ENCODE measurements at regions not wholly inside any gene's neighbourhood (a gene's known extent, or its start where the extent isn't known, plus 50 kb on each side); places are given as distances from the start of the nearest gene placed in this dataset.

DNA sequence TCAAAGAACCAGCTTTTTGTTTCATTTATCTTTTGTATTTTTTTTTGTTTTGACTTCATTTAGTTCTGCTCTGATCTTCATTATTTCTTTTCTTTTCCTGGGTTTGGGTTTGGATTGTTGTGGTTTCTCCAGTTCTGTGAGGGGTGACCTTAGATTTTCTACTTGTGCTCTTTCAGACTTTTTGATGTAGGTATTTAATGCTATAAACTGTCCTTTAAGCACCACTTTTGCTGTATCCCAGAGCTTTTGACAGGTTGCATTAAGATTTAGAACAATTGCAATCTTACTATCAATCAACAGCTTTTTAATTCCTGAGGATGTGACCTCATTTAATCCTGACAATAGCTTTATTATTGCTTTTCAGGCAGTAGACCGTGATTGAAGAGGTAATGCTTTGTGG is 94.3 kb downstream of the ZNF280B start:
- Histone ChIP-seq H4K91ac (replicated peaks; ENCODE audit: insufficient read length, low read length) (no peak overlapping the region), H3K79me1 (ENCODE audit: low read depth, low read length) (no peaks in the 10 kb centered on the region), H3K36me3 (ENCODE audit: control insufficient read depth in 2 of 4, insufficient read depth in 4 of 4, low read length in 3 of 4) (no peaks in the 10 kb centered on the region), H2AFZ (ENCODE audit: low read length) (no peak overlapping the region), H3K56ac (replicated peaks; ENCODE audit: insufficient read length, low read depth, low read length) (no peak overlapping the region), H3K27me3 (replicated peaks in 1 of 4; ENCODE audit: control insufficient read depth in 3 of 4, extremely low read depth in 1 of 4, insufficient read depth in 3 of 4, low read length in 3 of 4) (peaks cover 61 to 99% (median 97%) of the 10 kb centered on the region in 4 experiments), H3K27ac (ENCODE audit: low read depth, low read length) (no peak overlapping the region), H4K8ac (ENCODE audit: extremely low read depth, insufficient read depth, low read length) (no peak overlapping the region), H3K23me2 (ENCODE audit: low read depth, low read length) (no peaks in the 10 kb centered on the region), H2BK12ac (ENCODE audit: low read depth, low read length) (no peak overlapping the region), H3K14ac (ENCODE audit: insufficient read length) (no peak overlapping the region), H3K4me3 (ENCODE audit: extremely low read depth in 1 of 4, insufficient read depth in 2 of 4, low read depth in 3 of 4, low read length in 4 of 4) (no peak overlapping the region), H4K5ac (ENCODE audit: insufficient read length, low read depth, low read length) (no peak overlapping the region), H4K20me1 (replicated peaks in 1 of 2; ENCODE audit: control insufficient read depth in 1 of 2, insufficient read depth in 2 of 2, low read length in 2 of 2) (peaks cover 0 to 3% of the 10 kb centered on the region in 2 experiments), H3K23ac (ENCODE audit: insufficient read length) (no peak overlapping the region), H2BK5ac (ENCODE audit: low read depth, low read length) (no peak overlapping the region), H3K79me2 (ENCODE audit: control insufficient read depth in 1 of 2, insufficient read depth in 2 of 2, low read length in 2 of 2) (no peaks in the 10 kb centered on the region), H3K18ac (ENCODE audit: extremely low read depth, low read length) (no peak overlapping the region), H3K9me3 (ENCODE audit: insufficient read depth in 2 of 2, low read depth in 1 of 2, low read length in 1 of 2) (no peaks in the 10 kb centered on the region), H2BK20ac (ENCODE audit: low read length) (no peak overlapping the region), H3K4ac (replicated peaks; ENCODE audit: insufficient read length, low read depth, low read length) (no peak overlapping the region), H2BK15ac (ENCODE audit: low read length) (no peak overlapping the region), H2BK120ac (replicated peaks; ENCODE audit: low read depth, low read length) (no peak overlapping the region), H3K4me1 (replicated peaks in 1 of 4; ENCODE audit: control insufficient read depth in 3 of 4, insufficient read depth in 4 of 4, low read length in 3 of 4) (no peaks in the 10 kb centered on the region), H3K4me2 (ENCODE audit: insufficient read depth in 1 of 2, low read depth in 2 of 2, low read length in 2 of 2) (no peak overlapping the region), H2AK5ac (ENCODE audit: low read depth, low read length) (no peak overlapping the region), H3K9ac (replicated peaks in 1 of 4; ENCODE audit: extremely low read depth in 1 of 4, low read depth in 3 of 4, low read length in 3 of 4) (no peak overlapping the region)
- FAIRE-seq: no peak
- ChIA-PET CTCF (ENCODE audit: partially characterized antibody) (interaction anchor here (0.7 to 2.5 kb wide), 8 partner anchors 9 to 545 kb away, joined by 3 to 8 read pairs (median 4); no protein-coding TSS in a partner anchor), POLR2A (ENCODE audit: partially characterized antibody) (no interaction called here)
- no peak for DNase-seq (ENCODE audit: low read depth in 1 of 2, low spot score in 2 of 2)
- 65% methylated on average over 1 of the region's 1 CpG; no CpG with 5 or more reads in 1 of the 2 experiments for WGBS, 2 experiments (ENCODE audit: extremely low coverage in 1 of 2, insufficient coverage in 1 of 2, insufficient read length in 1 of 2, insufficient replicate concordance in 2 of 2, low coverage in 1 of 2, low lambda C conversion rate in 2 of 2, missing lambda C conversion rate in 1 of 2)
- TF ChIP-seq GTF2F1 (IDR thresholded peaks at IDR 0.05; ENCODE audit: borderline replicate concordance, low read depth, low read length) (no peak), RAD21 (IDR thresholded peaks at IDR 0.05 in 1 of 2, conservative IDR thresholded peaks at IDR 0.05 in 1 of 2; ENCODE audit: low read depth in 2 of 2, low read length in 2 of 2) (no peak), KDM4A (IDR thresholded peaks at IDR 0.05; ENCODE audit: low read depth, low read length, severe bottlenecking) (no peak), POLR2AphosphoS5 (IDR thresholded peaks at IDR 0.05; ENCODE audit: low read depth, low read length) (no peak), ASH2L (IDR thresholded peaks at IDR 0.05; ENCODE audit: low read length) (no peak), CEBPB (IDR thresholded peaks at IDR 0.05; ENCODE audit: low read depth, low read length) (no peak), FOSL1 (IDR thresholded peaks at IDR 0.05; ENCODE audit: insufficient read depth, low read depth, low read length) (no peak)

Measured in H1 (cell line).